ENCODE measurements at regions not wholly inside any gene's neighbourhood (a gene's known extent, or its start where the extent isn't known, plus 50 kb on each side); places are given as distances from the start of the nearest gene placed in this dataset.

DNA sequence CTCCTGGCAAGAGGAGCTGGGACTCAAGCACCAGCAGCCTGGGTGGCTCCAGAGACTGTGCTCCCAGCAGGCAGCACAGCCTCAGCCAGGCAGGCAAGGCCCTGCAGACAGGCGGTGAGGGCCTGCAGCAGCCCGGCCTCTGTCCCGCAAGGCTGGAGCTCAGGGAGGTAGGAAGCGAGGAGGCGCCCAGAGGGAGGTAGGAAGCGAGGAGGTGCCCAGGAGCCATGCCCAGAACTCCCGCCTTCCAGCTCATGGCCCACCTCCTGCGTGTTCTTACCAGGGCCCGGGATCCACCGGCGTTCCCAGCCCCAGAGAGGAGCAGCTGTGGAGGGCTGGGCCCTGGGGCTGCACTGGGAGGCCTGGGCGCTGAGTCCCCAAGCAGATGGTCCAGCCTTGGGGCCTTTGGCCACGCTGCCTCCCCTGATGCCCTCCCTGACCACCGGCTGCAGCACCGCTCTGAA lies 133.1 kb downstream of the HMX1 start:
- no peaks in the 10 kb centered on the region for H3K4me1 ChIP-seq
- no peaks in the 10 kb centered on the region for H3K36me3 ChIP-seq
- no peaks in the 10 kb centered on the region for H3K27me3 ChIP-seq
- intact Hi-C loops (cut with DNase I), result no loop called here
- peaks cover 0 to 2% (median 0%) of the 10 kb centered on the region in 4 donors for H3K9me3 ChIP-seq
- TF ChIP-seq POLR2A (IDR thresholded peaks at IDR 0.05) (no peak), EP300 (IDR thresholded peaks at IDR 0.05) (no peak), POLR2AphosphoS5 (IDR thresholded peaks at IDR 0.05) (no peak)
- TF ChIP-seq, protein P1, sequence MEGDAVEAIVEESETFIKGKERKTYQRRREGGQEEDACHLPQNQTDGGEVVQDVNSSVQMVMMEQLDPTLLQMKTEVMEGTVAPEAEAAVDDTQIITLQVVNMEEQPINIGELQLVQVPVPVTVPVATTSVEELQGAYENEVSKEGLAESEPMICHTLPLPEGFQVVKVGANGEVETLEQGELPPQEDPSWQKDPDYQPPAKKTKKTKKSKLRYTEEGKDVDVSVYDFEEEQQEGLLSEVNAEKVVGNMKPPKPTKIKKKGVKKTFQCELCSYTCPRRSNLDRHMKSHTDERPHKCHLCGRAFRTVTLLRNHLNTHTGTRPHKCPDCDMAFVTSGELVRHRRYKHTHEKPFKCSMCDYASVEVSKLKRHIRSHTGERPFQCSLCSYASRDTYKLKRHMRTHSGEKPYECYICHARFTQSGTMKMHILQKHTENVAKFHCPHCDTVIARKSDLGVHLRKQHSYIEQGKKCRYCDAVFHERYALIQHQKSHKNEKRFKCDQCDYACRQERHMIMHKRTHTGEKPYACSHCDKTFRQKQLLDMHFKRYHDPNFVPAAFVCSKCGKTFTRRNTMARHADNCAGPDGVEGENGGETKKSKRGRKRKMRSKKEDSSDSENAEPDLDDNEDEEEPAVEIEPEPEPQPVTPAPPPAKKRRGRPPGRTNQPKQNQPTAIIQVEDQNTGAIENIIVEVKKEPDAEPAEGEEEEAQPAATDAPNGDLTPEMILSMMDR (IDR thresholded peaks at IDR 0.05), result no peak
- peak; percentile 52 for DNase-seq
- H3K27ac ChIP-seq, result no peak overlapping the region
- H3K4me3 ChIP-seq, result no peak overlapping the region
- 85 to 88% methylated on average over 15 of the region's 15 CpGs for WGBS, 2 donors

DNA sequence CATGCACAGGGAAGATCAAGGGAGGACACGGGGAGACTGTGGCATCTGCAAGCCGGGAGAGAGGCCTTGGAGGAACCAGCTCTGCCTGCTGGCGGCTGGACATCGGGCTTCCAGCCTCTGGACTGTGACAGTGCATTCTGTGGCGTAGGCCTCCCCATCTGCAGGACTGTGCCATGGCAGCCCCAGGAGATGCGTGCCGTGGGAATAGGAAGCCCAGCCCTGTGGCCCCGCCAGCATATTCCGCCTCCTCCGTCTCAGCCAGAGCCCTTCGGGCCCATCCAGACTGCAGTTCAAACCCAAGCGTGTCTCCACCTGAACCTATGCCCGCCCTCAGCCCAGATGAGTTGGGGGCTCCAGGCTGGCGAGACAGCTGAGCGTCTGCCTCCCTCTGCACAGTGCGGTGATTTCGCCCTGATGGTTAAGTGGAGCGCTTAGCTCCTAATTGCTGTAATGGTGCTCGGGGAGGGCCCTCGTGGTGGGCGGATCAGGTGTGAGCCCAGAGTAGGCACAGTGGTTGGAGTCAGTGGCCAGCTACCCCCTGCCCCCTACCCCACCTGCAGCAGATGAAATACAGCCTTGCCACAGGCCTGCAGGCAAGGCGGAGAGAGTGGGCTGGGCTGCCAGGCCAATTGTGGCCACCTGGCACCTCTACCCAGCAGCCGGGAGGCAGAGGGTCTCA lies 133.9 kb downstream of the HMX1 start:
- peak; percentile 33 for DNase-seq
- TF ChIP-seq, protein P1 (IDR thresholded peaks at IDR 0.05), result no peak
- no peak for TF ChIP-seq POLR2AphosphoS5 (IDR thresholded peaks at IDR 0.05)
- no peak for TF ChIP-seq EP300 (IDR thresholded peaks at IDR 0.05)
- TF ChIP-seq POLR2A (IDR thresholded peaks at IDR 0.05), result no peak
- 87 to 89% methylated on average over 23 of the region's 23 CpGs for WGBS, 2 donors
- intact Hi-C loops (cut with DNase I), result no loop called here
- no peaks in the 10 kb centered on the region for H3K27me3 ChIP-seq
- no peak overlapping the region for H3K27ac ChIP-seq
- no peak overlapping the region for H3K4me3 ChIP-seq
- peaks cover 0 to 2% (median 0%) of the 10 kb centered on the region in 4 donors for H3K9me3 ChIP-seq
- no peaks in the 10 kb centered on the region for H3K36me3 ChIP-seq
- no peaks in the 10 kb centered on the region for H3K4me1 ChIP-seq

DNA sequence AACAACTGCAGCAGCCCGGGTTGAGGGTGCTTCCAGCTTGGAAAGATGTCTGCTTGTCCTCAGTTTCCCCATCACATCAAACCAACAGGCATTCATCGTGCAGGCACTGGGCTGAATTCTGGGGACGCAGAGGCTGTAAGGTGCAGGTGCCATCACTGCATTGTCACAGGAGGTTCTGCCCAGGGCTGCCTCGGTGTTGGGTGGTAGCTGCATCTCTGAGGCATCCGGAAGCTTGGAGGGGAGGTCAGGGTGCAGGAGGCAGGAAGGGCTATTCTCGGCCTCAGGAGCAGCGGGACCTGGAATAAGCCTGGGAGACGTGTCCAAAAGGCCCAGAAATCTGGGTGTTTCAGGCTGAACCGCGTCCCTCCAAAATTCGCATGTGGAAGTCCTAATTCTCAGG lies 134.6 kb downstream of the HMX1 start:
- H3K4me3 ChIP-seq, result no peak overlapping the region
- H3K9me3 ChIP-seq, result peaks cover 0 to 2% (median 0%) of the 10 kb centered on the region in 4 donors
- no peaks in the 10 kb centered on the region for H3K4me1 ChIP-seq
- peak; percentile 56 for DNase-seq
- H3K27me3 ChIP-seq, result no peaks in the 10 kb centered on the region
- no peak overlapping the region for H3K27ac ChIP-seq
- H3K36me3 ChIP-seq, result no peaks in the 10 kb centered on the region
- WGBS, 2 donors, result 87 to 89% methylated on average over 11 of the region's 11 CpGs
- TF ChIP-seq, protein P1 (IDR thresholded peaks at IDR 0.05), result no peak
- TF ChIP-seq POLR2AphosphoS5 (IDR thresholded peaks at IDR 0.05) (no peak), POLR2A (IDR thresholded peaks at IDR 0.05) (no peak), EP300 (IDR thresholded peaks at IDR 0.05) (no peak)
- intact Hi-C loops (cut with DNase I), result no loop called here

DNA sequence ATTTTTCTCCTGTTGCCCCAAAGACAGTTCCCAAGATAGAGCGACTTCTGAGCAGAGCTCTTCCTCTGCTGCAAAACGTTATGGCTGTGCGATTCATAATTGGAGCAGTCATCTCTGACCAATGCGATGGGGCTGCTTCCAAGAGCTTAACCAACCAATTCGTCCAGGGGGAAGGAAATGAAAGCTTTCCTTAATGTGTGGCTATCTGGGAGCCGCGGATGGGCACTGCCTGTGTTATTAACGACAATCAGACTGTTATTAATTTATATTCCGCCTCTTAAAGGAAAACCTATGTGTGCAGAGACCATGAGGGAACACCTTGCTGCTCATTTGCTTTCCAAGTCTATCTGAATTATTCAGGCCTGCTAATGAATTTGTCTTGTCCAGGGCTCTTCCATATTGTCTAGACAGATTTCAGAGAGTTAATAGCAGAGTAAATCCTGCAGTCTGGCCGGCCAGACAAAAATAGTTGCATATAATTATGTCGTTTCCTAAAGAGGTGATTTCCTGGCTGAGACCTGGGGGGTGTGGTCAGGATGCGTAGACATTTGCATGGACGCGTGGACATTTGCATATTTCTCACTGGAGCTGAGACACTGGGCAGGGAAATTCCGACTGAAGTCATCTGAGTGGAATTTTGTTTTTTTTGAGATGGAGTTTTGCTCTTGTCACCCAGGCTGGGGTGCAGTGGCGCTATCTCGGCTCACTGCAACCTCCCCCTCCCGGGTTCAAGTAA lies 135.4 kb downstream of the HMX1 start:
- WGBS, 2 donors, result 74% methylated on average over 18 of the region's 18 CpGs
- H3K36me3 ChIP-seq, result no peaks in the 10 kb centered on the region
- H3K4me1 ChIP-seq, result no peaks in the 10 kb centered on the region
- no peaks in the 10 kb centered on the region for H3K27me3 ChIP-seq
- TF ChIP-seq POLR2A (IDR thresholded peaks at IDR 0.05) (no peak), POLR2AphosphoS5 (IDR thresholded peaks at IDR 0.05) (no peak), EP300 (IDR thresholded peaks at IDR 0.05) (no peak)
- TF ChIP-seq, protein P1 (IDR thresholded peaks at IDR 0.05), result no peak
- no peak overlapping the region for H3K4me3 ChIP-seq
- DNase-seq, result peak; percentile 44
- no peak overlapping the region for H3K27ac ChIP-seq
- intact Hi-C loops (cut with DNase I), result no loop called here
- H3K9me3 ChIP-seq, result peaks cover 0 to 2% (median 0%) of the 10 kb centered on the region in 4 donors
